T-helper 1 cell treated with Interleukin-12 subunit alpha and Interleukin-12 subunit beta and Interleukin-4 antibody, amounts not matched to agents 30 μg/mL and 1 μg/mL, for 36 hours (primary cell): ENCODE measurements at regions not wholly inside any gene's neighbourhood (a gene's known extent, or its start where the extent isn't known, plus 50 kb on each side); places are given as distances from the start of the nearest gene placed in this dataset.
"Not testable (repeated sequence)": the region's sequence is repeated elsewhere in the genome, so short reads cannot be mapped to it uniquely, and the experiment has no call there.

Source experiments
- H3K27ac Mint-ChIP-seq: one replicate; pipeline ENCODE4 v1.8.0; 2021; ENCODE audit warnings: mild to moderate bottlenecking, mixed read lengths
- H3K27me3 Mint-ChIP-seq: one replicate; pipeline ENCODE4 v1.8.0; 2021; ENCODE audit warnings: low read depth, mixed read lengths
- H3K36me3 Mint-ChIP-seq: one replicate; pipeline ENCODE4 v1.8.0; 2021; ENCODE audit warnings: low read depth, mixed read lengths
- H3K4me1 Mint-ChIP-seq: one replicate; pipeline ENCODE4 v1.8.0; 2021; ENCODE audit warnings: low read depth, mixed read lengths
- H3K4me3 Mint-ChIP-seq: one replicate; pipeline ENCODE4 v1.8.0; 2021; ENCODE audit warnings: mild to moderate bottlenecking, moderate library complexity, mixed read lengths
- H3K9me3 Mint-ChIP-seq: one replicate; pipeline ENCODE4 v1.8.0; 2021; ENCODE audit warnings: mixed read lengths

DNA sequence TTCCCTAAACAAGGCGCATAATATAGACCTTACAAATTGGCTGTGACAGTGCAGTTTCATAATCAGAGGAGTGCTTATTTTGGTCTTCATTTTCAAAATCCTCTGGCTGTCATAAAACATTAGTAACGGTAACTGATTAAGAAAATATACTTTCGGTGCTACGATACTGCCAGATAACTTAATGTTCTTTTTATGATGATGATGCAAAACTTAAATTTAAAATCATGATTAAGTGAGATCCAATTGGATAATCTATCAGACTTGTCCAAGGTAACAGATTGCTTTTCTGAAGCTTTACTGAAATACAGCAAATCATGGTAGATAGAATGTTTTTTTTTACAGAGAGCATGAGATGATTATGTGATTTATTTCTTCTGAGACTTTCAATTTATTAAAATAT, 364.2 kb upstream of the CNTN3 start:
- no peak overlapping the region for H3K27ac Mint-ChIP-seq
- H3K4me1 Mint-ChIP-seq: no peaks in the 10 kb centered on the region
- no peak overlapping the region for H3K4me3 Mint-ChIP-seq
- no peaks in the 10 kb centered on the region for H3K36me3 Mint-ChIP-seq
- H3K27me3 Mint-ChIP-seq: no peaks in the 10 kb centered on the region
- peaks cover 16% of the 10 kb centered on the region for H3K9me3 Mint-ChIP-seq

- not testable (repeated sequence) for H3K4me1 Mint-ChIP-seq, H3K4me3 Mint-ChIP-seq, H3K36me3 Mint-ChIP-seq, H3K27ac Mint-ChIP-seq, H3K27me3 Mint-ChIP-seq
- H3K9me3 Mint-ChIP-seq: peaks cover 13% of the 10 kb centered on the region
Observed at GRCh38 chr3:74985028-74985904, 370.8 kb upstream of the CNTN3 start.

DNA sequence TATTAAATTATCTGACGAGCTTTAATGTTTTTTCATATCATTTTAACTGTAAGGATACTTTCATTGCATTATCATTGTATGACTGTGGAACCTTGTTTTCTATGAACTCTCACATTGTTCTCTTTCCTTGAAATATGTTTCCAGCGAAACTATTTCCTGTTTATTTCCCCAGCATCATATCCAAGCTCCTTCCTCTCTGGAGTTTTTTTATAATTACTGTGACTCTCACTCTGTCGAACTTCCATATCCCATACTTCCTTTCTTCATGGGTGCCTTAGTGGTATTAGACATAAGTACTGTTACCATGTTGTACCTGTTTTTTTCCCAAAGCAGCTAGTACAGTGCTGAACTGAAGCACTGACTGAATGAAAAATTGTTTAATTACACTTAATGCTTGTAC, 373.6 kb upstream of the CNTN3 start:
- Mint-ChIP-seq H3K27me3 (no peaks in the 10 kb centered on the region), H3K4me1 (no peaks in the 10 kb centered on the region), H3K36me3 (no peaks in the 10 kb centered on the region), H3K27ac (no peak overlapping the region), H3K9me3 (peaks cover 6% of the 10 kb centered on the region), H3K4me3 (no peak overlapping the region)

- H3K36me3 Mint-ChIP-seq: no peaks in the 10 kb centered on the region
- no peaks in the 10 kb centered on the region for H3K27me3 Mint-ChIP-seq
- H3K27ac Mint-ChIP-seq: no peak overlapping the region
- H3K4me3 Mint-ChIP-seq: no peak overlapping the region
- H3K9me3 Mint-ChIP-seq: peaks cover 7% of the 10 kb centered on the region
- H3K4me1 Mint-ChIP-seq: no peaks in the 10 kb centered on the region
Observed at GRCh38 chr3:74992898-74993297, 378.4 kb upstream of the CNTN3 start.

- Mint-ChIP-seq H3K36me3 (no peaks in the 10 kb centered on the region), H3K27me3 (no peaks in the 10 kb centered on the region), H3K4me1 (no peaks in the 10 kb centered on the region), H3K4me3 (no peak overlapping the region), H3K9me3 (peaks cover 4% of the 10 kb centered on the region), H3K27ac (no peak overlapping the region)
Observed at GRCh38 chr3:75001330-75001729, 386.9 kb upstream of the CNTN3 start.

DNA sequence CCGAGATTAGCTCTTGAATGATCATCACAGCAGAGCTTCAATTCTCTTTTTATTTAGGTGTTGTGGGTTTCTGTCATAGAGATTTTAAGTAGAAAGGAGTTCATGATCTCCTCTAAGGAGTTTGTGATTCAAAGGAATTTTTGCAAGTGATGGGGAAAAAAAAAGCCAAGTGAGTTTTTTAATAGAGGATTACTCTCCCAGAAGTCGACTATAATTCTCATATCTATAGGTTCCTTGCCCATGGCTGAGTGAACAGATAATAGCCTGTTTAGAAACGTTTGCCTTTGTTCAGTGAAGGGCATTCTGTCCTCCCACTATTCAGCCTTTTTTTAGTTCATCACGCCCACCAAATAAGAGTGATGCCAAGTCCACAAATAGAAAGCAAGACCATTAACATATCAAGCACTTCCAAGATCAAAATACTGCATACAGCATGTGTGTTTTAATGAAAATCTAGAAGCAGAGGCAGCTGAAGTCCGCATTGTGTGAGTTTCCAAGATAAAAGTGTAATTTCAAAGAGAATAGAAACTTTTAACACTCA, 398.4 kb upstream of the CNTN3 start:
- H3K4me3 Mint-ChIP-seq: no peak overlapping the region
- H3K4me1 Mint-ChIP-seq: no peaks in the 10 kb centered on the region
- no peaks in the 10 kb centered on the region for H3K36me3 Mint-ChIP-seq
- H3K27ac Mint-ChIP-seq: no peak overlapping the region
- H3K9me3 Mint-ChIP-seq: peaks cover 6% of the 10 kb centered on the region
- no peaks in the 10 kb centered on the region for H3K27me3 Mint-ChIP-seq

DNA sequence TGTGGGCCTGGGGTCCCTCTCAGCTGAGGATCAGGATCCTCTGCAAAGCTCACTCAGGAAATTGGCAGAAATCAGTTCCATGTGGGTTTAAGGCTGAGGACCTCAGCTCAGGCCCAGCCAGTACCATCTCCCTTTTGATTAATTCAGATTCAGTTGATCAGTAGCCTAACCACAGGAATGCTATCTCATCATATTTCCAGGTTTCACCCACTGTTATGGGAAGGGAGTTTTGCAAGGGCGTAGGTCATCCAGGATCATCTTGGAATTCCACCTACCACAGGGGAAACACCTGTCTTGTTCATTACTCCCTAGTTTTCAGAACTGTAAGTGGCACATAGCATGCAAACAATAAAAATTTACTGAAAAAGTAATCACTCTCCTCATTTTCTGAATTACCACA, 399.5 kb upstream of the CNTN3 start:
- peaks cover 6% of the 10 kb centered on the region for H3K9me3 Mint-ChIP-seq
- no peak overlapping the region for H3K4me3 Mint-ChIP-seq
- H3K27ac Mint-ChIP-seq: no peak overlapping the region
- H3K27me3 Mint-ChIP-seq: no peaks in the 10 kb centered on the region
- H3K4me1 Mint-ChIP-seq: no peaks in the 10 kb centered on the region
- no peaks in the 10 kb centered on the region for H3K36me3 Mint-ChIP-seq

DNA sequence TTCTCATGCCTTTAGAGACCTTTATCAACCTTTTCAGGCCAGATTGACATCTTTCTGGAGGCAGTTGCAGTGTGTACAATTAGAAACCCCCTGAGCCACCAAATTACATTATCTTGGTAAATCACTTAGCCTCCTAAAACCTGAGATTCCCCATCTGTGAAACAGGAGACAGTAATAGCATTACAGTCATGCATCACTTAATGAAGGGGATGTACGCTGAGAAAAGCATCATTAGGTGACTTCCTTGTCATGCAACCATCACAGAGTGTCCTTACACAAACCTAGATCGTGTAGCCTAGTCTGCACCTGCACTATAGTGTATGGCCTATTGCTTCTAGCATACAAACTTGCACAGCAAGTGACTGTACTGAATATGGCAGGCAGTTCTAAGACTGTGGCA, 400.8 kb upstream of the CNTN3 start:
- H3K27me3 Mint-ChIP-seq: no peaks in the 10 kb centered on the region

DNA sequence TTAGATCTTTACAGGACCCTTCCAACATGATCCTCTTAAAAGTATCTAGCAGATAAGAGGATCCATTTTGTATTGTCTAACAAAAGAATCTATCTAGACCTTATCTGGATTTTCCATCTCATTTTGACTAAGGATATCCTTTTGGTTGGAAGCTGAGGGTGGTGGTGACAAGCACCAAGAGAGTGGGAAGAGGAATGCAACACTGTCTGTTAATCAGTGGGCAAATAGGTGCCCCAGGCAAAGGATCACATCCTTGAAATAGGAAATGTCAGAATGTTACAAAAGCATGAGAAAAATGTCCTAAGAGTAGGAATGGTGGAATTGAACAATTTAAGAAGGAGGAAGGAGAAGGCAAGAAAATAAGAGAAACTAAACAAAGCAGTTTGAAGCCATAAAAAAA, 420.7 kb upstream of the CNTN3 start:
- Mint-ChIP-seq H3K9me3 (peaks cover 12% of the 10 kb centered on the region), H3K27me3 (no peaks in the 10 kb centered on the region), H3K27ac (no peak overlapping the region), H3K4me3 (no peak overlapping the region), H3K36me3 (no peaks in the 10 kb centered on the region), H3K4me1 (no peaks in the 10 kb centered on the region)

More for the DNA sequence above, 400.8 kb upstream of the CNTN3 start:
- Mint-ChIP-seq H3K27ac (no peak overlapping the region), H3K4me1 (no peaks in the 10 kb centered on the region), H3K4me3 (no peak overlapping the region), H3K36me3 (no peaks in the 10 kb centered on the region), H3K9me3 (peaks cover 1% of the 10 kb centered on the region)

DNA sequence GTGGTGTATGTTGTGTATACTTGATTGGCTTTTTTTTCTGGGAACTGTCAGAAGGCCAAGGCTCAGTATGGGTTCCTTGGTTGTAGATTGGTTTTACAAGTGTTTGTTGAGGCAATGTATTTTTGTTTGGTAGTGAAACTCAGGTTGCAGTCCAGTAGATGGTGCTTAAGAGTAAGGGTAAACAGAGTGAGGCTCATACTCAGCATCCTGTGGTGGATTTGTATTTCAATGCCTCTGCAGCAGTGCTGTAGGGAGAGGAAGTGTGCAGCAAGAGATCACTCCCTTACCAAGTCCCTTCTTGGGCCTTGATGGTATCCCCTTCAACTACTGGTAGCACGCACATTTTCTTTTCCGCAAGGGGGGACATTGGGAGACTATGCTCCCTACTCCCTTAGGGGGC, 428.5 kb upstream of the CNTN3 start:
- no peaks in the 10 kb centered on the region for H3K27me3 Mint-ChIP-seq
- no peaks in the 10 kb centered on the region for H3K4me1 Mint-ChIP-seq
- H3K4me3 Mint-ChIP-seq: no peak overlapping the region
- peaks cover 46% of the 10 kb centered on the region for H3K9me3 Mint-ChIP-seq
- H3K36me3 Mint-ChIP-seq: no peaks in the 10 kb centered on the region
- no peak overlapping the region for H3K27ac Mint-ChIP-seq

DNA sequence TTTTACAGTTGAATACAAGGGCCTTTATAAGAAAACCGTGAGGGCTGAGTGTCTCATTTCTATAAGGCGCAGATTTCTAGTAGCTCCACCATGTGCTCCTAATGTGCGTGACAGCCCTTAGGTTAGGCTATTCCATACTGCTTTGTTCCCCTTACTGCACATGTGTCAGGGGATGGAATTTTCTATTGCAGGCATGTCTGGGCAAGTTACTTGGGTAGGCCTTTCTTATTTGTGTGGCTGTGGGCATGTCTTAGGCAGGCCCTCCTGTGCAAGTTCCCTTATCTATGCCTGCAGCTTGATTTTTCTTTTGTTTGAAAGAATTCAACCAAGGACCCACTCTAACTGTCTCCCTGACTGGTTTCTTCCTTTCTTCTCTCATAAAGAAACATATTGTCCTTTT, 434.2 kb upstream of the CNTN3 start:
- no peaks in the 10 kb centered on the region for H3K36me3 Mint-ChIP-seq
- H3K27ac Mint-ChIP-seq: no peak overlapping the region
- H3K4me1 Mint-ChIP-seq: no peaks in the 10 kb centered on the region
- peaks cover 18% of the 10 kb centered on the region for H3K9me3 Mint-ChIP-seq
- H3K4me3 Mint-ChIP-seq: no peak overlapping the region
- H3K27me3 Mint-ChIP-seq: no peaks in the 10 kb centered on the region

DNA sequence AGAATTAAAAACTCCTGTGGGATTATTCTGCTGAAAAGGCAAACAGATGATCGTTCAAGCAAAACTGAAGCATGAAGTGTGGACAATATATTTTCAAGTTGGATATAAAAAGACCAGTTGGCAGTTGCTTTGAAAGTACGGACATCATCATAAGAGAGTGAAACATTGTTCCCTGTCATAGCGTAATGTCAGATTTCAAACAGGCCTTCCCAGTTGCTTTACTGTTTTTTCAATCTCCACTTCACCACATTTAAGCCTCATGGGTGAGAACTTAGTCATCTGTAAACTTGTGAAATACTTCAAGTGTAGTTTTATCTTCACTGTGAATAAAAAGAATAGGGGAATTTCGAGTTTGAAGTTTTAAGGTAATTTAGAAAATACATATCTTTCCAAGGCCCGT, 435.1 kb upstream of the CNTN3 start:
- Mint-ChIP-seq H3K4me1 (no peaks in the 10 kb centered on the region), H3K27me3 (no peaks in the 10 kb centered on the region), H3K4me3 (no peak overlapping the region), H3K27ac (no peak overlapping the region), H3K9me3 (peaks cover 18% of the 10 kb centered on the region), H3K36me3 (no peaks in the 10 kb centered on the region)

GRCh38 chr3:75059120-75059519, 444.7 kb upstream of the CNTN3 start:
- H3K36me3 Mint-ChIP-seq: no peaks in the 10 kb centered on the region
- no peaks in the 10 kb centered on the region for H3K4me1 Mint-ChIP-seq
- peaks cover 8% of the 10 kb centered on the region for H3K9me3 Mint-ChIP-seq
- no peak overlapping the region for H3K27ac Mint-ChIP-seq
- H3K27me3 Mint-ChIP-seq: no peaks in the 10 kb centered on the region
- H3K4me3 Mint-ChIP-seq: no peak overlapping the region

- Mint-ChIP-seq H3K9me3 (peaks cover 23% of the 10 kb centered on the region), H3K4me1 (no peaks in the 10 kb centered on the region), H3K4me3 (no peak overlapping the region), H3K36me3 (no peaks in the 10 kb centered on the region), H3K27me3 (no peaks in the 10 kb centered on the region), H3K27ac (no peak overlapping the region)
Observed at GRCh38 chr3:75061806-75062205, 447.3 kb upstream of the CNTN3 start.

- peaks cover under 1% of the 10 kb centered on the region for H3K9me3 Mint-ChIP-seq
- no peak overlapping the region for H3K4me3 Mint-ChIP-seq
- H3K4me1 Mint-ChIP-seq: no peaks in the 10 kb centered on the region
- H3K27ac Mint-ChIP-seq: no peak overlapping the region
- no peaks in the 10 kb centered on the region for H3K27me3 Mint-ChIP-seq
- no peaks in the 10 kb centered on the region for H3K36me3 Mint-ChIP-seq
Observed at GRCh38 chr3:75075158-75075557, 460.7 kb upstream of the CNTN3 start.
